Esophagus muscularis mucosa (tissue), 4 donors: ENCODE measurements at regions not wholly inside any gene's neighbourhood (a gene's known extent, or its start where the extent isn't known, plus 50 kb on each side); places are given as distances from the start of the nearest gene placed in this dataset.

Experiments
- DNase-seq: peaks from one replicate; pipeline ENCODE4 v3.0.0-alpha.2; 2017; ENCODE audit errors: extremely low spot score
- H3K27ac ChIP-seq, 4 donors: fragments of 200-600 bp; sonication (generic); replicated peaks in 1 of 4; 1 replicate in 3 of 4; 2 replicates in 1 of 4; pipeline ENCODE4 v1.5.1; 2016 to 2019; ENCODE audit warnings: mild to moderate bottlenecking in 1 of 4
- H3K27me3 ChIP-seq, 4 donors: fragments of 200-600 bp; sonication (generic); one replicate each; pipeline versions ENCODE4 v1.5.1 to v1.6.0; 2016 to 2019
- H3K36me3 ChIP-seq, 4 donors: fragments of 200-600 bp; sonication (generic); one replicate each; pipeline ENCODE4 v1.5.1; 2016 to 2019
- H3K4me1 ChIP-seq, 4 donors: fragments of 200-600 bp; sonication (generic); one replicate each; pipeline ENCODE4 v1.5.1; 2016 to 2019
- H3K4me3 ChIP-seq, 4 donors: fragments of 200-600 bp; sonication (generic); 1 replicate in 2 of 4; 2 replicates in 2 of 4; pipeline ENCODE4 v1.5.1; 2016 to 2019; ENCODE audit warnings: mild to moderate bottlenecking in 4 of 4, moderate library complexity in 1 of 4
- H3K9me3 ChIP-seq, 4 donors: fragments of 200-600 bp; sonication (generic); 1 replicate in 3 of 4; 2 replicates in 1 of 4; pipeline ENCODE4 v1.5.1; 2016 to 2019
- CTCF ChIP-seq, 3 experiments: fragments of 200-600 bp in 2 of 3; fragments of 450-650 bp in 1 of 3; sonication (generic) in 2 of 3; IDR thresholded peaks; one replicate each; pipeline ENCODE4 v1.5.1; 2017 to 2019; ENCODE audit warnings: antibody characterized with exemption in 3 of 3, mild to moderate bottlenecking in 2 of 3, moderate library complexity in 1 of 3
- EP300 ChIP-seq: sonication (generic); formaldehyde crosslinking; IDR thresholded peaks from one replicate; pipeline ENCODE4 v1.6.1; 2017; ENCODE audit warnings: antibody characterized with exemption
- POLR2A ChIP-seq: fragments of 450-650 bp; IDR thresholded peaks from one replicate; pipeline ENCODE4 v1.6.1; 2017; ENCODE audit warnings: antibody characterized with exemption, moderate library complexity, mild to moderate bottlenecking, low read depth
- POLR2AphosphoS5 ChIP-seq, 2 donors: sonication (generic); formaldehyde crosslinking; IDR thresholded peaks; one replicate each; pipeline ENCODE4 v1.6.1; 2017; ENCODE audit warnings: antibody characterized with exemption in 2 of 2
- WGBS: methylation state at CpG from one replicate; pipeline ENCODE4 v1.1.5; 2018; 5-methylcytosine and 5-hydroxymethylcytosine counted together
- intact Hi-C: fragments of 100-400 bp; cut with DNase I; formaldehyde crosslinking; loops from one replicate; pipeline ENCODE4 v1.15.1; 2023

GRCh38 chr12:87866578-87867292 lies 162.5 kb downstream of the C12orf50 start:
- intact Hi-C loops = no loop called here
- Histone ChIP-seq H3K36me3 (no peaks in the 10 kb centered on the region), H3K9me3 (no peaks in the 10 kb centered on the region), H3K4me1 (no peaks in the 10 kb centered on the region), H3K4me3 (no peak overlapping the region), H3K27ac (no peak overlapping the region), H3K27me3 (no peaks in the 10 kb centered on the region)
- TF ChIP-seq POLR2AphosphoS5 (IDR thresholded peaks at IDR 0.05) (no peak), EP300 (no peak), POLR2A (no peak), CTCF (IDR thresholded peaks at IDR 0.05) (no peak)
- DNase-seq = no peak
- WGBS = 90% methylated on average over 3 of the region's 3 CpGs

DNA sequence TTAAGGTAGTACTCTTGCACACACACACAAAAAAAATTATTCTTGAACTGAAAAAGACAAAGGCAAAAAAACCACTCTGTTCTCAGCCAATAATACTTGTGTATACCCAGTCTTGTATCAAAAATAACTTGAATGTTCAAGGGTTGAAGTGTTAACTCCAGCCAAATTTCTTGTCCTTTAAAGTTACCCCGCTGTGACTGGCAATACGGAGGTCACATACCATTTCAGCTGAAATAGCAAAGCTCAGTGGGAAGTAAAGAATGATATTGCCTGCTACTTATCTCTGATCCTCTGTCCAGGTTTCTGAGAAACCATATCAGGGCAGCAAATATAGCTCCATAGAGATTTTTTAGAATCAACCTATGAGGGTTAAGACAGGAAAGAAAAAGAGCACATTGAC lies 167.4 kb downstream of the C12orf50 start:
- Histone ChIP-seq H3K9me3 (no peaks in the 10 kb centered on the region), H3K4me3 (no peak overlapping the region), H3K27me3 (no peaks in the 10 kb centered on the region), H3K36me3 (no peaks in the 10 kb centered on the region), H3K4me1 (no peaks in the 10 kb centered on the region), H3K27ac (no peak overlapping the region)
- DNase-seq = no peak
- TF ChIP-seq POLR2A (no peak), CTCF (IDR thresholded peaks at IDR 0.05) (no peak), POLR2AphosphoS5 (IDR thresholded peaks at IDR 0.05) (no peak)
- intact Hi-C loops = no loop called here
- WGBS = 58% methylated on average over 2 of the region's 2 CpGs

DNA sequence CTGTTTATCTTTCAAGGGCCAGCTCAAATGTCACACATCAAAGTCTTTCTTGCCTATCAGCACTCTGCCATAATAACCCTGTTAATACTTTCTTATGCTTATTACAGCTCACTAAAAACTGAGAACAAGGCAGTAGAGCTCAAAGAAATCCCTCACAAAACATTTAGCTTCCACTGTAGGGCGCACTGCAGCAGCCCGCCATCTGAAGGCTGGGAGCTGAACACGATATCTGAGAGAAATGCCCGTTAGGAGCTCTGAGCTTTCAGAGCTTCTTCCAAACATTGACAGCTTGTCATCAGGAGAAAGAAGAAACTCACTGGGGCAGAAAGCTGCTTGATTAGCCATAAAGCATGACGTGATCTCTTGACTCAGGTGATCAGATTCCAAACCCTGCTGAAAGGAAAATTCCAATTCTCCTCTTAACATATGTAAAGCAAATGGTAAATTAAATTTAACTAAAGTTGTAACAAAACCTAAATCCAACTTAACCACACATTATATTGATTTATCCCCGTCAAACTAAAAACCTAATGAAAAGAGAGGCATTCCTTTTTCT lies 175.7 kb downstream of the C12orf50 start:
- no peaks in the 10 kb centered on the region for H3K27me3 ChIP-seq
- no peak overlapping the region for H3K4me3 ChIP-seq
- intact Hi-C loops = no loop called here
- no peak overlapping the region for H3K27ac ChIP-seq
- no peak for DNase-seq
- H3K36me3 ChIP-seq = no peaks in the 10 kb centered on the region
- 91% methylated on average over 6 of the region's 6 CpGs for WGBS
- H3K4me1 ChIP-seq = no peaks in the 10 kb centered on the region
- H3K9me3 ChIP-seq = no peaks in the 10 kb centered on the region
- TF ChIP-seq EP300 (no peak), POLR2AphosphoS5 (IDR thresholded peaks at IDR 0.05) (no peak), CTCF (IDR thresholded peaks at IDR 0.05) (no peak), POLR2A (no peak)

DNA sequence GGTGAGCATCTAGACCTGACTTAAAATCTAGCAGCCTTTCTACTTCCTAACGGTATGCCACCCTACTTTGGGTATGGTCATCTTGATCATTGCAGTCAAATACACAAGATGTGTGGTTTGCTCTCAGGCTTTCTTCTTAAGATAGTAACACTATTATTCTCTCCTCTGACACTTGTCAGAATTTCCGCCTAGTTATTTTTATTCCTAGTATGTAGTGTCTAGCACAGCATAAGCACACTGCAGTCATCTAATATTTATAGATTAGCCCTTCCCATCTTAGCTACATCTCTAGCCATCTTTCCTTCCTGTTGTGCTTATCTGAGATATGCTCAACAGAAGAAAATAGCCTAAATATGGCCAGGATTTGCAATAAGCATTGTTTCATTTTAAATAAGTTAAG lies 180.1 kb downstream of the C12orf50 start:
- intact Hi-C loops = loop anchor here (5.0 kb wide), 1 partner anchor 422 kb away; no protein-coding TSS in a partner anchor

More for the DNA sequence above, 180.1 kb downstream of the C12orf50 start:
- H3K9me3 ChIP-seq = no peaks in the 10 kb centered on the region
- TF ChIP-seq POLR2A (no peak), EP300 (no peak), POLR2AphosphoS5 (IDR thresholded peaks at IDR 0.05) (no peak), CTCF (IDR thresholded peaks at IDR 0.05) (no peak)
- no peaks in the 10 kb centered on the region for H3K36me3 ChIP-seq
- H3K27me3 ChIP-seq = no peaks in the 10 kb centered on the region
- H3K4me3 ChIP-seq = no peak overlapping the region
- 62% methylated on average over 2 of the region's 2 CpGs for WGBS
- H3K4me1 ChIP-seq = no peaks in the 10 kb centered on the region
- DNase-seq = no peak
- no peak overlapping the region for H3K27ac ChIP-seq
